IMR-90 (cell line): ENCODE measurements at regions not wholly inside any gene's neighbourhood (a gene's known extent, or its start where the extent isn't known, plus 50 kb on each side); places are given as distances from the start of the nearest gene placed in this dataset.

Experiments
- ATAC-seq: fragments of 200-7000 bp; cut with Tn5 transposase; 2 replicates; pipeline ENCODE4 v1.9.1; 2020; ENCODE audit warnings: low read depth, mild to moderate bottlenecking, moderate library complexity
- BruUV-seq: library from RNA; stranded (reverse); fragments of 400-500 nt; replicated peaks from 2 replicates; lab custom pipeline; 2021; lab: Mats Ljungman, UMichigan
- CTCF ChIA-PET: fragments of 300-600 bp; formaldehyde crosslinking; extraction: SDS; loops from one replicate; lab custom pipeline; 2021; ENCODE audit warnings: antibody characterized with exemption; lab: Yijun Ruan, JAX
- POLR2A ChIA-PET: fragments of 300-600 bp; sonication (Branson Sonifier 250); formaldehyde crosslinking; loops from one replicate; lab custom pipeline; 2022; ENCODE audit warnings: antibody characterized with exemption; ENCODE audit not compliant: unreplicated experiment; lab: Charles Lee
- DNase-seq: peaks from one replicate; pipeline ENCODE4 v3.0.0; 2013
- H2AFZ ChIP-seq: replicated peaks from 2 replicates; pipeline ENCODE3; 2013; ENCODE audit warnings: low read length, mild to moderate bottlenecking; ENCODE audit not compliant: poor library complexity
- H2AK5ac ChIP-seq: 2 replicates; pipeline ENCODE4 v1.6.1; 2013; ENCODE audit warnings: low read depth, low read length, inconsistent platforms
- H2AK9ac ChIP-seq: replicated peaks from 2 replicates; pipeline ENCODE3; 2013; ENCODE audit warnings: mild to moderate bottlenecking, low read depth, low read length, moderate library complexity; ENCODE audit not compliant: poor library complexity
- H2BK120ac ChIP-seq: 2 replicates; pipeline ENCODE4 v1.6.1; 2013; ENCODE audit warnings: low read depth, low read length, inconsistent platforms
- H2BK15ac ChIP-seq: 3 replicates; pipeline ENCODE4 v1.6.1; 2013; ENCODE audit warnings: low read depth, low read length, inconsistent platforms
- H2BK20ac ChIP-seq: 2 replicates; pipeline ENCODE4 v1.6.1; 2013; ENCODE audit warnings: low read depth, mild to moderate bottlenecking, inconsistent platforms, low read length, moderate library complexity
- H2BK5ac ChIP-seq: 2 replicates; pipeline ENCODE4 v1.6.1; 2013; ENCODE audit warnings: mild to moderate bottlenecking, low read depth, low read length, inconsistent platforms; ENCODE audit not compliant: poor library complexity, severe bottlenecking
- H3K14ac ChIP-seq: replicated peaks from 2 replicates; pipeline ENCODE4 v1.6.1; 2013; ENCODE audit warnings: low read depth, low read length, inconsistent platforms
- H3K18ac ChIP-seq: 2 replicates; pipeline ENCODE4 v1.6.1; 2013; ENCODE audit warnings: low read depth, low read length, control low read depth
- H3K23ac ChIP-seq: 2 replicates; pipeline ENCODE4 v1.6.1; 2013; ENCODE audit warnings: low read depth, low read length, inconsistent platforms
- H3K27ac ChIP-seq: 2 replicates; pipeline ENCODE4 v1.5.1; 2013; ENCODE audit warnings: mild to moderate bottlenecking, control low read depth, low read length; ENCODE audit not compliant: insufficient read depth
- H3K27me3 ChIP-seq: 2 replicates; pipeline ENCODE4 v1.6.1; 2013; ENCODE audit warnings: low read length; ENCODE audit not compliant: control insufficient read depth, insufficient read depth
- H3K36me3 ChIP-seq: 2 replicates; pipeline ENCODE4 v1.6.1; 2013; ENCODE audit warnings: low read length, mixed read lengths; ENCODE audit not compliant: control insufficient read depth, insufficient read depth
- H3K4ac ChIP-seq: 2 replicates; pipeline ENCODE4 v1.6.1; 2013; ENCODE audit warnings: low read depth, low read length, inconsistent platforms
- H3K4me1 ChIP-seq: 2 replicates; pipeline ENCODE4 v1.6.1; 2013; ENCODE audit warnings: low read length, mixed read lengths; ENCODE audit not compliant: control insufficient read depth, insufficient read depth
- H3K4me2 ChIP-seq: 2 replicates; pipeline ENCODE4 v1.6.1; 2013; ENCODE audit warnings: low read depth, mild to moderate bottlenecking, control low read depth, low read length, moderate library complexity
- H3K4me3 ChIP-seq: 2 replicates; pipeline ENCODE4 v1.5.1; 2013; ENCODE audit warnings: low read depth, mild to moderate bottlenecking, control low read depth, low read length, moderate library complexity; ENCODE audit not compliant: insufficient read depth
- H3K56ac ChIP-seq: 2 replicates; pipeline ENCODE4 v1.6.1; 2013; ENCODE audit warnings: low read length, inconsistent platforms; ENCODE audit not compliant: insufficient read depth; ENCODE audit errors: extremely low read depth
- H3K79me1 ChIP-seq, 2 experiments: 2 replicates each; pipeline ENCODE4 v1.6.1; 2013; ENCODE audit warnings: low read length in 2 of 2, inconsistent platforms in 1 of 2, low read depth in 1 of 2
- H3K9ac ChIP-seq: 2 replicates; pipeline ENCODE4 v1.6.1; 2013; ENCODE audit warnings: low read depth, low read length, control low read depth
- H3K9me1 ChIP-seq: 2 replicates; pipeline ENCODE4 v1.6.1; 2013; ENCODE audit warnings: low read length, inconsistent platforms; ENCODE audit not compliant: insufficient read depth
- H3K9me3 ChIP-seq: 2 replicates; pipeline ENCODE4 v1.6.1; 2013; ENCODE audit warnings: low read length; ENCODE audit not compliant: control insufficient read depth, insufficient read depth
- H4K20me1 ChIP-seq: 2 replicates; pipeline ENCODE4 v1.6.1; 2013; ENCODE audit warnings: low read length, inconsistent platforms; ENCODE audit not compliant: insufficient read depth
- H4K5ac ChIP-seq: 2 replicates; pipeline ENCODE4 v1.6.1; 2013; ENCODE audit warnings: mild to moderate bottlenecking, low read depth, low read length, control low read depth
- H4K8ac ChIP-seq, 2 experiments: 2 replicates each; pipeline ENCODE4 v1.6.1; 2013; ENCODE audit warnings: low read depth in 2 of 2, low read length in 2 of 2, control low read depth in 1 of 2, inconsistent platforms in 1 of 2
- H4K91ac ChIP-seq: 2 replicates; pipeline ENCODE4 v1.6.1; 2013; ENCODE audit warnings: low read depth, low read length, inconsistent platforms; ENCODE audit not compliant: insufficient read depth
- BHLHE40 ChIP-seq: fragments of 150-350 bp; IDR thresholded peaks from 2 replicates; pipeline ENCODE4 v1.6.1; 2016; ENCODE audit warnings: mild to moderate bottlenecking, low read depth, low read length
- CHD1 ChIP-seq: IDR thresholded peaks from 2 replicates; pipeline ENCODE4 v1.6.1; 2012; ENCODE audit warnings: low read depth, low read length, improper control_type of control experiment
- FOS ChIP-seq: fragments of 150-350 bp; IDR thresholded peaks from 2 replicates; pipeline ENCODE4 v1.6.1; 2016; ENCODE audit warnings: low read depth, low read length
- MAFK ChIP-seq: IDR thresholded peaks from 2 replicates; pipeline ENCODE4 v1.6.1; 2012; ENCODE audit warnings: low read depth, low read length, improper control_type of control experiment
- MAZ ChIP-seq: IDR thresholded peaks from 2 replicates; pipeline ENCODE4 v1.6.1; 2012; ENCODE audit warnings: low read depth, mild to moderate bottlenecking, low read length, improper control_type of control experiment, moderate library complexity, borderline replicate concordance
- MXI1 ChIP-seq: IDR thresholded peaks from 2 replicates; pipeline ENCODE4 v1.6.1; 2012; ENCODE audit warnings: low read depth, mild to moderate bottlenecking, low read length, moderate library complexity, borderline replicate concordance
- RAD21 ChIP-seq: IDR thresholded peaks from 2 replicates; pipeline ENCODE4 v1.6.1; 2012; ENCODE audit warnings: low read length, improper control_type of control experiment
- RCOR1 ChIP-seq: IDR thresholded peaks from 2 replicates; pipeline ENCODE4 v1.6.1; 2012; ENCODE audit warnings: mild to moderate bottlenecking, low read length, improper control_type of control experiment; ENCODE audit not compliant: insufficient replicate concordance
- RFX5 ChIP-seq: IDR thresholded peaks from 2 replicates; pipeline ENCODE4 v1.8.0; 2012; ENCODE audit warnings: low read depth, mild to moderate bottlenecking, low read length, moderate library complexity
- SMC3 ChIP-seq: fragments of 150-350 bp; IDR thresholded peaks from 2 replicates; pipeline ENCODE4 v1.6.1; 2016; ENCODE audit warnings: low read depth, mild to moderate bottlenecking, antibody characterized with exemption, low read length, moderate library complexity
- WGBS, 2 experiments: methylation state at CpG; one replicate each; pipeline versions ENCODE4 v1.1.5 to v1.1.7; 2013; ENCODE audit warnings: missing lambda C conversion rate in 2 of 2; ENCODE audit not compliant: insufficient read length in 1 of 2; ENCODE audit errors: extremely low coverage in 2 of 2; 5-methylcytosine and 5-hydroxymethylcytosine counted together
- dilution Hi-C: fragments of 300-500 bp; cut with HindIII; formaldehyde crosslinking; loops from one replicate; pipeline ENCODE4 v1.14.3; 2018; ENCODE audit warnings: low sequenced_read_pairs; ENCODE audit not compliant: unreplicated experiment
- in situ Hi-C: fragments of 300-500 bp; cut with MboI; formaldehyde crosslinking; loops from 3 replicates; pipeline ENCODE4 v1.14.3; 2019; ENCODE audit warnings: low sequenced_read_pairs, inconsistent platforms, mixed read lengths
- intact Hi-C: fragments of 100-400 bp; cut with micrococcal nuclease; formaldehyde crosslinking; loops from 2 replicates; pipeline ENCODE4 v1.10.0; 2022

GRCh38 chr4:22574880-22575279, 59.0 kb upstream of the ADGRA3 start:
- in situ Hi-C loops (no loop called here), dilution Hi-C loops (no loop called here), intact Hi-C loops (no loop called here)
- Histone ChIP-seq H2AFZ (no peak overlapping the region), H3K23ac (no peak overlapping the region), H2BK120ac (no peak overlapping the region), H3K27me3 (no peaks in the 10 kb centered on the region), H3K56ac (no peak overlapping the region), H4K20me1 (no peaks in the 10 kb centered on the region), H2AK5ac (no peak overlapping the region), H3K18ac (no peak overlapping the region), H2BK20ac (no peak overlapping the region), H4K91ac (no peak overlapping the region), H2AK9ac (no peak overlapping the region), H3K4me1 (no peaks in the 10 kb centered on the region), H3K9me3 (no peaks in the 10 kb centered on the region), H3K14ac (no peak overlapping the region), H4K5ac (no peak overlapping the region), H3K9me1 (no peaks in the 10 kb centered on the region), H3K27ac (no peak overlapping the region), H3K79me1 (no peaks in the 10 kb centered on the region), H3K4me2 (no peak overlapping the region), H3K4ac (no peak overlapping the region), H4K8ac (no peak overlapping the region), H2BK5ac (no peak overlapping the region), H2BK15ac (no peak overlapping the region), H3K36me3 (no peaks in the 10 kb centered on the region), H3K4me3 (no peak overlapping the region), H3K9ac (no peak overlapping the region)
- ChIA-PET POLR2A (no interaction called here), CTCF (no interaction called here)
- no CpG with 5 or more reads among the region's 1 CpG for WGBS, 2 experiments
- no TSS peak for BruUV-seq
- ATAC-seq (no peak), DNase-seq (no peak)
- no peak for TF ChIP-seq SMC3
- no peak for TF ChIP-seq BHLHE40
- TF ChIP-seq MXI1 = no peak
- TF ChIP-seq RCOR1 = no peak
- no peak for TF ChIP-seq MAZ
- TF ChIP-seq FOS = no peak
- TF ChIP-seq MAFK = no peak
- TF ChIP-seq CHD1 = no peak
- no peak for TF ChIP-seq RAD21
- no peak for TF ChIP-seq RFX5
